RWPE2 (cell line): ENCODE measurements at regions not wholly inside any gene's neighbourhood (a gene's known extent, or its start where the extent isn't known, plus 50 kb on each side); places are given as distances from the start of the nearest gene placed in this dataset.

Experiments used
- ATAC-seq: fragments of 200-7000 bp; cut with Tn5 transposase; 3 replicates; pipeline ENCODE4 v1.9.1; 2021; ENCODE audit warnings: low read depth
- DNase-seq: peaks from one replicate; pipeline ENCODE4 v3.0.0-alpha.2; 2020; ENCODE audit warnings: low spot score
- H3K27ac ChIP-seq: fragments of 450-650 bp; 2 replicates; pipeline ENCODE4 v1.5.1; 2017; ENCODE audit warnings: mild to moderate bottlenecking; ENCODE audit not compliant: poor library complexity, severe bottlenecking
- H3K27me3 ChIP-seq: fragments of 250-450 bp; sonication (Bioruptor Pico); 2 replicates; pipeline ENCODE4 v1.5.1; 2021; ENCODE audit warnings: mild to moderate bottlenecking, moderate library complexity; ENCODE audit not compliant: insufficient read depth, poor library complexity, severe bottlenecking
- H3K36me3 ChIP-seq: fragments of 250-450 bp; sonication (Bioruptor Pico); 2 replicates; pipeline ENCODE4 v1.5.1; 2020; ENCODE audit warnings: low read depth, mild to moderate bottlenecking, moderate library complexity
- H3K4me1 ChIP-seq: fragments of 250-450 bp; sonication (Bioruptor Pico); 2 replicates; pipeline ENCODE4 v1.5.1; 2021; ENCODE audit warnings: mild to moderate bottlenecking, moderate library complexity; ENCODE audit not compliant: insufficient read depth, poor library complexity, severe bottlenecking
- H3K4me3 ChIP-seq: fragments of 250-450 bp; sonication (Bioruptor Pico); 2 replicates; pipeline ENCODE4 v1.5.1; 2021; ENCODE audit warnings: mild to moderate bottlenecking, moderate library complexity; ENCODE audit not compliant: severe bottlenecking
- H3K9me3 ChIP-seq: fragments of 250-450 bp; sonication (Bioruptor Pico); 2 replicates; pipeline ENCODE4 v1.5.1; 2021; ENCODE audit warnings: mild to moderate bottlenecking, moderate library complexity; ENCODE audit not compliant: severe bottlenecking
- TF ChIP-seq, protein P1 (sequence below): fragments of 450-650 bp; IDR thresholded peaks from one replicate; pipeline ENCODE4 v1.5.1; 2017; ENCODE audit warnings: mild to moderate bottlenecking, moderate library complexity; ENCODE audit not compliant: poor library complexity, severe bottlenecking

DNA sequence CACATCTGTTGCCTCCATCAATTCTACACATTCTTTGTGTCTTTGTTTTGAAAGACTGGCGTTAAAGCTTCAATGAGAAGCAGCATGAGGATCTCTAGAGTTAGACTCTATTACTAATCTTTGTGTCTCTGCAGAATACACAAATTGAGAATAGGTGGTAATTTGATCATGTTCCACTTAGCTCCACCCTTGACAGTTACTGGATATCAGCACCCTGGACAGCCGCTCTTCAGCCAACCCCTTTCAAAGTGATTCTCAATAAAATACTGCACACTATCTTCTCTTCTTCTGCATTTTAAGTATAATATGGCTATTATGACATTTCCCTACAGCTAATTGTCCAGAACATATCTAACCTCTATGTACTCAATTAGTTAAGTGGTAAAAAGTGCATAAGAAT is 54.3 kb upstream of the CNR1 start:
- H3K27ac ChIP-seq: no peak overlapping the region
- no peaks in the 10 kb centered on the region for H3K9me3 ChIP-seq
- ATAC-seq (peak; percentile 40; the same call in 1 of the 3 replicates), DNase-seq (no peak)
- H3K4me3 ChIP-seq: no peak overlapping the region
- H3K36me3 ChIP-seq: no peaks in the 10 kb centered on the region
- no peaks in the 10 kb centered on the region for H3K4me1 ChIP-seq
- TF ChIP-seq, protein P1, sequence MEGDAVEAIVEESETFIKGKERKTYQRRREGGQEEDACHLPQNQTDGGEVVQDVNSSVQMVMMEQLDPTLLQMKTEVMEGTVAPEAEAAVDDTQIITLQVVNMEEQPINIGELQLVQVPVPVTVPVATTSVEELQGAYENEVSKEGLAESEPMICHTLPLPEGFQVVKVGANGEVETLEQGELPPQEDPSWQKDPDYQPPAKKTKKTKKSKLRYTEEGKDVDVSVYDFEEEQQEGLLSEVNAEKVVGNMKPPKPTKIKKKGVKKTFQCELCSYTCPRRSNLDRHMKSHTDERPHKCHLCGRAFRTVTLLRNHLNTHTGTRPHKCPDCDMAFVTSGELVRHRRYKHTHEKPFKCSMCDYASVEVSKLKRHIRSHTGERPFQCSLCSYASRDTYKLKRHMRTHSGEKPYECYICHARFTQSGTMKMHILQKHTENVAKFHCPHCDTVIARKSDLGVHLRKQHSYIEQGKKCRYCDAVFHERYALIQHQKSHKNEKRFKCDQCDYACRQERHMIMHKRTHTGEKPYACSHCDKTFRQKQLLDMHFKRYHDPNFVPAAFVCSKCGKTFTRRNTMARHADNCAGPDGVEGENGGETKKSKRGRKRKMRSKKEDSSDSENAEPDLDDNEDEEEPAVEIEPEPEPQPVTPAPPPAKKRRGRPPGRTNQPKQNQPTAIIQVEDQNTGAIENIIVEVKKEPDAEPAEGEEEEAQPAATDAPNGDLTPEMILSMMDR: no peak
- no peaks in the 10 kb centered on the region for H3K27me3 ChIP-seq

DNA sequence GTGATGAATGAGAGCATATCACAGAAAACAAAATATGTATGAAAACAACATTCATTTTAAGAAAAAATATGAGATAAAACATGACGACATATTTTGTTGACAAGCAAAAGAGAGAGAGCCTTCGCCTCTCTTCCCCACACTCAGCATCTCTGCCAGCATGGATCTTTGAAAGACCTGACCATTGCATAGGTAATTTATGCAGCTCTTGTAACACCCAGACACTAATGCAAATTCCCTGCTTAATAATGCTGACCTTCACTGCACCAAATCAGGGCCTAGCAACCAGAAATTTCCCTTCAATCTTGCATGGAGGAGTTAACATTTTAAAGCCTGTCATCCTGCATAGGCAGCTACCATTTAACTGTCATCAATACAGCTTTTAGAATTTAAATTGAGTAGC is 50.0 kb upstream of the CNR1 start:
- TF ChIP-seq, protein P1: no peak

More for the DNA sequence above, 50.0 kb upstream of the CNR1 start:
- H3K36me3 ChIP-seq: no peaks in the 10 kb centered on the region
- no peak overlapping the region for H3K4me3 ChIP-seq
- H3K4me1 ChIP-seq: no peaks in the 10 kb centered on the region
- no peaks in the 10 kb centered on the region for H3K9me3 ChIP-seq
- no peak for DNase-seq
- no peaks in the 10 kb centered on the region for H3K27me3 ChIP-seq
- ATAC-seq: no peak
- H3K27ac ChIP-seq: no peak overlapping the region
